ENCODE measurements at regions not wholly inside any gene's neighbourhood (a gene's known extent, or its start where the extent isn't known, plus 50 kb on each side); places are given as distances from the start of the nearest gene placed in this dataset.

DNA sequence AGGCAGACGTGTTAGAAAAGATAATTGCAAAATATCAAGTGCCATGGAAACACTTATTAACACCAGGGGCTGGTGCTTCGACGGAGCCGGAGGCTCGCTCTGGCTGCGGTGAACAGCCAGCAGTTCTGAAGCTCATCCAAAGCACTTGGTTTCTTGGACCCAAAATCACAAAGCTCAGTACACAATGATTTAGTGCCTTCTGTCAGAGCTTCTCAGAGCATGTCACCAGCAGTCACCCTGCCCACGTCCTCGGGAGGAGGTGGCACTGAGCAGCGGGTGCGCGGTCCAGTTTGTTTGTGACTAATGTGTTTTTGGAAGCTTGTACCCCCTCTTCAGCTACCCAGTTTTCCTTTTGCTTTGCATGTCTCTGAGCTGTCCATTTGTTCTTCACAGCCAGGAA, 58.7 kb upstream of the KIRREL3 start:
- H3K4me3 ChIP-seq (ENCODE audit: low read depth, low read length) = no peak overlapping the region
- no peak for DNase-seq (ENCODE audit: low read depth)
- TF ChIP-seq, protein P1, sequence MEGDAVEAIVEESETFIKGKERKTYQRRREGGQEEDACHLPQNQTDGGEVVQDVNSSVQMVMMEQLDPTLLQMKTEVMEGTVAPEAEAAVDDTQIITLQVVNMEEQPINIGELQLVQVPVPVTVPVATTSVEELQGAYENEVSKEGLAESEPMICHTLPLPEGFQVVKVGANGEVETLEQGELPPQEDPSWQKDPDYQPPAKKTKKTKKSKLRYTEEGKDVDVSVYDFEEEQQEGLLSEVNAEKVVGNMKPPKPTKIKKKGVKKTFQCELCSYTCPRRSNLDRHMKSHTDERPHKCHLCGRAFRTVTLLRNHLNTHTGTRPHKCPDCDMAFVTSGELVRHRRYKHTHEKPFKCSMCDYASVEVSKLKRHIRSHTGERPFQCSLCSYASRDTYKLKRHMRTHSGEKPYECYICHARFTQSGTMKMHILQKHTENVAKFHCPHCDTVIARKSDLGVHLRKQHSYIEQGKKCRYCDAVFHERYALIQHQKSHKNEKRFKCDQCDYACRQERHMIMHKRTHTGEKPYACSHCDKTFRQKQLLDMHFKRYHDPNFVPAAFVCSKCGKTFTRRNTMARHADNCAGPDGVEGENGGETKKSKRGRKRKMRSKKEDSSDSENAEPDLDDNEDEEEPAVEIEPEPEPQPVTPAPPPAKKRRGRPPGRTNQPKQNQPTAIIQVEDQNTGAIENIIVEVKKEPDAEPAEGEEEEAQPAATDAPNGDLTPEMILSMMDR (IDR thresholded peaks at IDR 0.05; ENCODE audit: insufficient read depth, low read length) = no peak

DNA sequence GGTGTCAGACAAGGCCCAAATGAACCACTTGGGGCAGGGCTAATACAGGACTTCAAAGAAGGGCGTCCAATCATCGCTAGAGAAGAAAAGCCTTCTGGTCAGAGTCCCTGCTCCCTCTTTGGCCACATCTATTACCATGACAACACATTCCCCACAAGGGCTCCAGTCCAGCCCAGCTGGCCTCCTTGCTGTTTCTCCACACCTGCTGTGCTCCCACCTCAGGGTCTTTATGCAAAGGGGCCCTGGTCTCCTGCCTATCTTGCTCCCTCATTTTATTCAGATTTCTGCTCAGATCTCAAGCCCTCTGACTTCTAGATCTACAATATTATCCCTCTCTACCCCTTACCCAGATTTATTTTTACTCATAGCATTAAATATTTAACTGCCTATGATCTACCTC, 58.0 kb upstream of the KIRREL3 start:
- H3K4me3 ChIP-seq (ENCODE audit: low read depth, low read length) = no peak overlapping the region
- TF ChIP-seq, protein P1 (IDR thresholded peaks at IDR 0.05; ENCODE audit: insufficient read depth, low read length) = no peak

DNA sequence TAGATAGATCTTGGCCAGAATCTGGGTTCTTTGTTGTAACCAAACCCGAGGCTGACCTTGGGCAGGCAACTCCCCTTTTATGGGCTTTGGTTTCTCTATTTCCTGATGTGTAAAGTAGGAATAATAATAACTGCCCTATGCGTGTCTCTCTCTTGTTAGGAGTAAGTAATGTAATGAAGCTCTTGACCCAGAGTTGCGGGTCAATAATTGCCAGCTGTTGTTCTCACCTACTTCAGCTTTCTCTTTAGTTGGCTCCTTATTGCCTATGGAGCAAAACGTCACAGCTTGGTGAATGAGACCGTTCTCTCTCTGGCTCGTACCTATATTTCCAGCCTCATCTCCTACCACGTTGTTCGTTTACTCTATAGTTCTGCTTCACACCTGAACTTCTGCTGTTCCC, 56.6 kb upstream of the KIRREL3 start:
- no peak overlapping the region for H3K4me3 ChIP-seq (ENCODE audit: low read depth, low read length)
- no peak for DNase-seq (ENCODE audit: low read depth)
- TF ChIP-seq, protein P1 (IDR thresholded peaks at IDR 0.05; ENCODE audit: insufficient read depth, low read length) = no peak

More for the DNA sequence above, 58.0 kb upstream of the KIRREL3 start:
- no peak for DNase-seq (ENCODE audit: low read depth)

DNA sequence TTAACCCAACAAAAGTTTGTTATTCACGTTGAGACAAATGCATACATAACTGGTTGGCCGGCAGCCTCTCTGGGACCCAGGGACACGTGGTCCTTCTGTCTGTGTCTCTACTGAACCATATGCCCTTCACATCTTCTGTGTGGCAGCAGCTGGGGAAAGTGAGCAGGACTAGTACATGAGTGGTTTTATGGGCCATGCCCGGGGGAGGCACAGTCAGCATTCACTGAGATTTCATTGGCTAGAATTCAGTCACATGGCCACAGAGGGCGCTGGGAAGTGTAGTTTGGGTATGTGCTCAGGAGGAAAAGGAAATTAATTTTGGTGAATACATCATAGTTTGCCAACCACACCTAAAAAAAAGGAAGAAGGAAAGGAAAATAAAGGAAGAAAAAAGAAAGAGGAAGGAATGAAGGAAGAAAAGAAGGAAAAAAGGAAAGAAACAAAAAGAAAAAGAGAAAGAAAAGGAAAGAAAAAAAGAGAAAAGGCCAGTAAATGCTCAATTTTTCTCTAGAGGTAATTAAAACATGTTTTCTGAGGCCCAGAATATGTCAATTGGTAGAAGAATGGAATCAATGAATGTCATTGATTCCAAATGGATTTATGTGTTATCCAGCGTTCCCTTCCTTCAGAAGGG, 55.9 kb upstream of the KIRREL3 start:
- no peak for DNase-seq (ENCODE audit: low read depth)
- no peak overlapping the region for H3K4me3 ChIP-seq (ENCODE audit: low read depth, low read length)
- TF ChIP-seq, protein P1 (IDR thresholded peaks at IDR 0.05; ENCODE audit: insufficient read depth, low read length) = no peak

DNA sequence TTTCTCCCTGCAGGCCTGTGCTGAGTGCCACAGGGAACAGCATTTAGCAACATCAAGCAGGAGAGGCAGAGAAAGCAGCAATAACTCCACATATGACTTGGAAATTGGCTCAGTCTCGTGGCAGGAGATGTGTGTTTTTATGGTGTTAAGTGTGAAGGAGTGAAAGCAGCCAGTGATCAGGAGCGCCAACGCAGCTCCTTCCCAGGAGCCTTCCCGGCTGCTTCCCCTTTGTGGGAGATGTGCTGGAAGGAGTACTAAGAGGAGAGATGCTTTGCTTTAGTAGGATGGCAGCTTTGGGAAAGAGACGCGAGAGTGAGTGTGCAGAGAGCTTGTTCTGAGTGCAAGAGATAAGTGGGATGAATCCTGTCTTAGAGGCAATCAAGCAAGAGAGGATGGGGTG, 54.7 kb upstream of the KIRREL3 start:
- H3K4me3 ChIP-seq (ENCODE audit: low read depth, low read length) = no peak overlapping the region
- DNase-seq (ENCODE audit: low read depth) = no peak
- TF ChIP-seq, protein P1 (IDR thresholded peaks at IDR 0.05; ENCODE audit: insufficient read depth, low read length) = no peak

DNA sequence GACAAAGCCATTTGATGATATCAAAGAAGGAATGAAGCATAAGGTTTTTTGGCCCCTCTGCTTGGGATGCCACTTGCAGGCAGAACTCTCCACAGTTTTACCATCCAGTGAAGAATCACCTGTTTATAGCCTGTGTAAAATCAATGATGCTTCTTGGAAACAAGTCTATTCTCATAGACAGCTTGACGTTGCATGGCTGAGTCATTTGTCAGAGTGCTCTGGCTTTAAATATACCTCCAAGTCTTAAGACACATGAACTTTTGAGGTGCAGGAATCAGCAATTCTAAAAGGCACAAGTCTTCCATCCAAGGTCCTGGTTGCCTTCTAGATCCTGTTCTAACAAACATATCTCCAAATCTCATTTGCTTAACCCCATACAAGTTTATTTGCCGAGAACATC, 53.6 kb upstream of the KIRREL3 start:
- DNase-seq (ENCODE audit: low read depth) = no peak
- TF ChIP-seq, protein P1 (IDR thresholded peaks at IDR 0.05; ENCODE audit: insufficient read depth, low read length) = no peak

DNA sequence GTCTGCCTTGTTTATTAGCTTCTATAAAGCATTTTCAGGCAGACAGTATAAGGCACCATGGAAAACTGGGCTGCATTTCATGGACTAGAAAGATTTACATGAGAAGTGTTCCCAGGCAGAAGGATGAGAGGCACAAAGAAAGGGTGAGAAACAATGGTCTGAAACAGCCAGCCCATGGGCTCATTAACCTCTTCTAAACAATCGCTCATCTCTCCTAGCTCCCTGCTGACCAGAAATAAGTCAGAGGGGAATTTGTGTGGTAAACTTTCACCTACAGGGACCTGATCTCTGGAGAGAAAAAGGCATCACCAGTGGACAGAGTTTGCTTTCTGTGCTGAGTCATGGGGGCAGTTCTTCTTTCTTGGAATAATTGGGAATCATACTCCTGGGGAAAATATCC, 51.8 kb upstream of the KIRREL3 start:
- TF ChIP-seq, protein P1 (IDR thresholded peaks at IDR 0.05; ENCODE audit: insufficient read depth, low read length) = no peak
- DNase-seq (ENCODE audit: low read depth) = no peak

More for the DNA sequence above, 53.6 kb upstream of the KIRREL3 start:
- H3K4me3 ChIP-seq (ENCODE audit: low read depth, low read length) = no peak overlapping the region

More for the DNA sequence above, 51.8 kb upstream of the KIRREL3 start:
- H3K4me3 ChIP-seq (ENCODE audit: low read depth, low read length) = no peak overlapping the region

Data from fibroblast of the aortic adventitia (primary cell).